Activated CD4-positive, CD25-positive, alpha-beta regulatory T cell (primary cell): ENCODE measurements at regions not wholly inside any gene's neighbourhood (a gene's known extent, or its start where the extent isn't known, plus 50 kb on each side); places are given as distances from the start of the nearest gene placed in this dataset.

Source experiments
- DNase-seq, 4 experiments: peaks; one replicate each; lab custom pipeline; 2025; lab: John Stamatoyannopoulos, UW

- DNase-seq: no peak
These were observed 155.3 kb downstream of the MRM1 start for GRCh38 chr17:36756695-36757094.

DNA sequence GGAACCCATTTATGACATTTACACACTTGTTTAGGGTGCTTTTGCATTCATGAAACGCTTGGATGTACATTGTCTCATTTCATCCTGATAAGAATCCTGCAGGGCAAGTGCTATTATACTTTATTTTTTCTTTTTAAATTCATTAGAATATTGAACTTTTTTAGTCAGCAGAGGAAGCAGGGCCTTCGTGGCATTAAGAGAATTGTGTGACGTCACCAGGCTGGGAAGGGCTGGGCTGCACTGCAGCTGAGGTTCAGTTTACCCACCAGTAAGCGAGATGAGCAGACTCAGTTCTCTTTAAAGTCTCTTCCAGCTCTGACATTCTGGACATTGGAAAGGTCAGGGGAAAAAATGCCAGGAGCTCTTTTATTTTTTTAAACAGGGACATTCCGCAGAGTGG, 159.0 kb downstream of the MRM1 start:
- no peak for DNase-seq

GRCh38 chr17:36761203-36761950, 160.0 kb downstream of the MRM1 start:
- DNase-seq: no peak

DNA sequence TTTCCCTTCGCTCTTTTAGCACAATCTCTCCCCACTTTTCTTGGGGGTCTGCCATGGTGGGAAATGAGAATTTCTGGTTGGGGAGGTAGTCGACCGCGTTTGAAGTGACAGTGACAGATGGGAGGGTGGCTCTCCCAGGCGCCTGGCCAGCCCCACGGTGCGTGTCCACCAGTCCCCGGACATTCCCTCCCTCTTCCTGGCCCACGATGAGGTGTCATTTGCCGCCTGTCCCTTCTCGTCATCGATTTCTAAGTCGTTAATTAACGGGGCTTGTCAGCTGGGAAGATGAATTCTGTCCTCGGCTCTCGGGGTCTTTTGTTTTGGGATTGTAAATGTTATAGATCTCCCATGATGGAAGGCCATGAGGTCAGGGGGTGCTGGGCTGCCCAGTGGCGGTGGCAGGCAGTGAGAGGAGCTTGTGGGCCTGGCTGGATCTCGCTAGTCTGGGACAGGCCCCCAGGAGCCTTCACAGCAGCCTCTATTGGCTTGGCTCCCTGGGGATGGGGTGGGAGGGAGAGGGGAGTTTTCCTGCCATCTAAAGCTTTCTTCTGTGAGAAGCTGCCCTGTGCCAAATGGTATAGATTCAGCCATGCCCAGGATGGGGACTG, 164.2 kb downstream of the MRM1 start:
- no peak for DNase-seq

DNA sequence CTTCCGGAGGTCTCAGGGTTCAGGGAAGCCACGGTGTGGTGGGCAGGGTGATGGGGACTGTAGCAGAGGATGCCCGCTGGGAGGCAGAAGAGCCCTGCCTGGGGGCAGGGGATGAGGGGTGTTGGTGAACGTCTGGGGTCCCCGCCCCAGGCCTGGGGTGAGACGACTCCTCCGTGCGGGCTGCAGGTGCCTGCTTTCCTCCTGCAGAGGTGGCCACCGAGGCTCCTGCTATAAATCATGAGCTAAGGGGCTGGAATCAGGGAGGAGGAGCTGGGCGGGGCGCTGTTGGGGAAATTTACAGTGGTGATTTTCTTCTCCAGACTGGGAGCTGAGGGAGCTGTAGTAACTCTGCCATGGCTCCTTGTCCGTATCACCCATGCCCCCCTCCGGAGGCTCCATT, 167.0 kb downstream of the MRM1 start:
- no peak for DNase-seq

DNA sequence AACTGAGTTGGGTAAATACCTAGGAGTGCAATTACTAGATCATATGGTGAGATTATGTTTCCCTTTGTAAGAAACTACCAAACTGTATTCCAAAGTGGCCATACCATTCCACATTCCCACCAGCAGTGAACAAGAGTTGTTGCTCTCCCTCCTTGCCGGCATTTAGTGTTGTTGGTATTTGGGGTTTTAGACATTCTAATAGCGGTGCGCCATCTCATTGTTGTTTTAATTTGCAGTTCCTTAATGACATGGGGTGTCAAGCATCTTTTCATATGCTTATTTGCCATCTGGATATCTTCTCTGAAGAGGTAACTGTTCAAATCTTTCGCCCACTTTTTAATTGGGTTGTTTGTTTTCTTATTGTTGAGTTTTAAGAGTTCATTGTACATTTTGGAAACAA, 164.2 kb upstream of the LHX1 start:
- no peak for DNase-seq

DNA sequence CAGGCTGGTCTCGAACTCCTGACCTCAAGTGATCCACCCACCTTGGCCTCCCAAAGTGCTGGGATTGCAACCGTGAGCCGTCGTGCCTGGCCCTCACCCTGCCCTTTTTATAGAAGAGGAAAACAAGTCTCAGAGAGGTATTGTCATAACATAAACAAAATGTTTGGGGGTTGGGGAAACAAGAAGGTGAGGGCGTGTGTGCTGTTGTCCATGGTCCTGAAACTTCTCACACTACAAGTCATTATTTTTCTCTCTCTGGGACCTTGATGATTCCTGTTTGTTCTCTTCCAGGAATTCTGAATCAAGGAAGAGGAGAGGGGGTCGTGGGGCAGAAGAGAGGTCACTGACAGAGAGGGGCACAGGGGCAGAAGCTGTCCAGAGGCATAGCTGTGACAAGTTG, 160.2 kb upstream of the LHX1 start:
- no peak for DNase-seq

- no peak for DNase-seq
These were observed 158.8 kb upstream of the LHX1 start for GRCh38 chr17:36778448-36778847.

DNA sequence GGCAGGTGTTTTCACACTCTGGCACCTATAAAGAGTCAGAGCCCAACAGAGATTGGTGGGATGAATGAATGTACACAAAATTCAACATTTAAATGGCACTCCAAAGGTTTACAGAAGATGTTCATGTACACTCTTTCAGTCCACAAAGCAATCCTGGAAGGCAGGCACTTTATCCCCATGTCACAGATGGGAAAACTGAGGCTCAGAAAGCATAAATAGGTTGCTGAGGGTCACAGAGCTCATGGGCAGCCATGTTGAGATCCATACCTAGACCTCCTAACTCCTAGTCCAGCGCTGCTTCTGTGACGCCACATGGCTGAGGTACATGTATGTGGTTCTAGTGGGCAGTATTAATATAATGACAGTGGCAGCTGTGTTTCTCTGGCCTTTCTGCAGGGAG, 157.7 kb upstream of the LHX1 start:
- no peak for DNase-seq

DNA sequence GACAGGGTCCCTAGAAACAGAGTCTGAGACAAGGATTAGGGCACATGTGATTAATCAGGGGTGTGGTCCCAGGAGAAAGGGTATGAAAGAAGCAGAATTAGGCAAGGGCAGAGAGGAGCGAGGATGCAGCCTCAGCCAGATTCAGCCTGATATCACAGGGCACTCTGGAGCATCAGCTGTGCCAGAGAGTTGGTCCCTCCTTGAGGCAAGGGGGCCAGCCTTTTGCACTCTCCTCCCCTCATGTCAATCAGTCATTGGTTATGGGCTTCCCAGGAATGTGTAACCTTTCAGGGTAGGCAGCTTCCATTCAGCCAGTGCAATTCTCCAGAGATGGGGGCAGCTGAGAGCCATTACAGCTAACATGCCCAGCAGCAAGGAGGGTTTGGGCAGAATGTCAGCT, 152.6 kb upstream of the LHX1 start:
- no peak for DNase-seq

GRCh38 chr17:36786867-36787266, 150.4 kb upstream of the LHX1 start:
- no peak for DNase-seq

- DNase-seq: no peak
These were observed 145.9 kb upstream of the LHX1 start for GRCh38 chr17:36791150-36791941.

DNA sequence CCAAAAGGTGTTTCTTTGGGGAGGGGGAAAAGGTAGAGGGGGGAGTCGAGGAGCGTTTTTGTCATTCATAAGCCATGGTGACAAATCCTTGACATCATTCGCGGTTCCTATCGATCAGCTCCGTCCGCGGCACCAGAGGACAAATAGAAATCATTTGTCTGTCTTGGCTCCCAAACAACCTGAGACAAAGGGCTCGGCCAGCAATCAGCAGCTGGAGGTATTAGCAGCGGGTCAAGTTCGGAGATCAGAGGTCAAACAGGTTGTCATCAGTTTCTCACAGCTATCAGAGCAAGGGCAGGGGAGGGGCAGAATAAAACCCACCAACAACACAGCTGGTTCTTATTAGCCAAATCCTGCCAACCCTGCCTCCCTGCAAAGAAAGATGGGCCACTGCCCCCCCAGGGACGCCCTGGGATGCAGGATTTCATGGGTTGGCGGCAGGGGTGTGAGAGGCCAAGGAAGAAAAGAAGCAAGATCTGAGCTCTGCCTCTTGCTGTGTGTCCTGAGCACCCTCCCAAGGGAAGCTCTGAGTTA, 145.3 kb upstream of the LHX1 start:
- DNase-seq: no peak

GRCh38 chr17:36792849-36793248, 144.4 kb upstream of the LHX1 start:
- no peak for DNase-seq

- no peak for DNase-seq
These were observed 143.3 kb upstream of the LHX1 start for GRCh38 chr17:36793976-36794375.

DNA sequence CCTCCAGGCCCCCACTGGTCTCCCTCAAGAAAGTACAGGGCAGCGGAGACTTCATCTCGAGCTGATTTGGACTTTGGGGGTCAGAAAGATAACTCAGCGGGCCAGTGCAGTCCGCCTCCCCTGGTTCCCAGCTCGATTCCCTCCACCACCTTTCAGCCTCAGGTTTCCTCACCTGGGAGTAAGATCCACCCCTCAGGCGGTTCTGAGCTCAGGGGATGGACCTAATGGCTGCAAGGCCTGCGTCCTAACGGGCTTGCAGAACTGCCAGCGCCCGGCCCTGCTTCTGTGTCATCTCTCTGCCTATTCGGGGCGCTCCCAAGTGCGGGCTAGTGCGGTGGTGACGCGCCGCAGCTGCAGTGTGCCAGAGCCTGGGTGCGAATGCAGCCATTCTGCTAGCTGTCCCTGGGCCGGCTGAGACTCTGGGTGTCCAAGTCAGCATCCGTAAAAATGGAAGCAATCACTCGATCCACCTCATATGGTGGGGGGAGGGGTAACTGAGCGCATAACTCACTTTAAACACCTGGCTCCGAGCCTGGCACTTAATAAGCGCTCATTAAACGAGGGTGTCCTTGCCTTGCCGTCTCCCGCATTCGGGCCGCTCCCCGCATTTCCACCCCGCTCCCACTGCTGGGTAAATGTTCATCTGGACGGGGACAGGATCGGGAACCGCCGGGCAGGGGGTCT, 129.6 kb upstream of the LHX1 start:
- DNase-seq: no peak

- DNase-seq: no peak
These were observed 129.1 kb upstream of the LHX1 start for GRCh38 chr17:36808180-36808661.

DNA sequence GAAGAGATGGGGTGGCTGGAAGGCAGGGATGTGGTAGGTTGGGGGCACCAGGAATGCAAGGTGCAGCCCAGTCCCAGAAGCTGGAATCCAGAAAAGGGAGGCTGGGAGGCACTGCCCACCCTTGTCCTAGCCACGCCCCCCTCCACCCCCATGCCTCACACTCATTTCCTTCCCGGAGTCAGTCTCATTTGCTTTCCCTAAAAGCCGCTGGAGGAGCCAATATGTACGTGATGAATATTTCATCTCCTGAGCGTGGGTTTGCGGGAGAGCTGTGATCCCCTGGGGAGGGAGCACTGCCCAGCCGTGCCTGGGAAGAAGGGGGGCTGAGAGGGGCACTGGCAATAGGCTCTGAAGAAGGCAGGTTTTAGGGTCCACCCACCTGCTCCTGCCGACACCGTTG, 124.5 kb upstream of the LHX1 start:
- no peak for DNase-seq

DNA sequence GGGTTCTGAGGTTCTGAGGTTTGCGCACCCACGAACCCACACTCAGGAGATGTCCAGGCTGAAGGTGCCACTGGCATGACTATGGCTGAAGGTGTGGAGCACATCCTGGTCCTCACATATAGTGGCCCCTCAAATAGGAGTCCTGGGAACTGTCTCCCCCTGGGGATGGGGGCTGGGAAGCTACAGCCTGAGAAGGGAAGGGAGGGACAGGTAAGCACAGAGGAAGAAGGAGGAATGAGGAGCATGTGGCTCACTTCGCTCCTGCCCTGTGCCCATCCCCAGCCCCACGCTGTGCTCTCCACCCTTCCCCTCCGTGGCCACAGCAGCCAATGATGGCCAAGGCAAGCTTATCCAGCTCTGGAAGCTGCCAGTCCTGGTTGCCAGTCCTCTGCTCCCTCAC, 123.9 kb upstream of the LHX1 start:
- DNase-seq: no peak

DNA sequence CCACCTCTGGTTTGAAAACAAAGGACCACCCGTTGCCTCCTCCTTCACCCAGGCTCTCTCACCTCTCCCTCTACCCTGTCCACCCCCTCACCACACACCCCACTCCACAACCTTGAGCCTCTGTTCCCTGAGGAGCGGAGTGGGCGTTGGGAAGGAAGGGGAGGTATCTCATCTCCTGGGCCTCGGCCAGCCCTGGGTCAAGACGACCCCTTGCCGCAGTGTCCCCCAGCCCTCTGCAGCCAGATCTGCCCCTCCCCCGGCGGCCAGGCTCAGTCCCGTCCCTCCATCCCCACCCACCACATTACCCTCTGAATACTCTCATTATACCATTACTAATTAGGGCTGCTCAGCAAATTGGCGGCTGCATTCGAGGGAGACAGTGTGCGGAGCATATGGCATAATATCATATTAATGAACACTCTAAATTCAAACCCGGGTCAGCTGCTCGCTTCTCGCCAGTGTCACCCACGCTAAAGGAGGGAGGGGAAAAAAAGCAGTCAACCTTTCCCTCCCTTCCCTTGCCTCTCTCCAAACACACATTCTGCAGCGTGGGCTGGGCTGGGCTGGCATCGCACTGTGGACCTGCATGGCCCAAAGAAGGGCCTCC, 123.2 kb upstream of the LHX1 start:
- DNase-seq: no peak

DNA sequence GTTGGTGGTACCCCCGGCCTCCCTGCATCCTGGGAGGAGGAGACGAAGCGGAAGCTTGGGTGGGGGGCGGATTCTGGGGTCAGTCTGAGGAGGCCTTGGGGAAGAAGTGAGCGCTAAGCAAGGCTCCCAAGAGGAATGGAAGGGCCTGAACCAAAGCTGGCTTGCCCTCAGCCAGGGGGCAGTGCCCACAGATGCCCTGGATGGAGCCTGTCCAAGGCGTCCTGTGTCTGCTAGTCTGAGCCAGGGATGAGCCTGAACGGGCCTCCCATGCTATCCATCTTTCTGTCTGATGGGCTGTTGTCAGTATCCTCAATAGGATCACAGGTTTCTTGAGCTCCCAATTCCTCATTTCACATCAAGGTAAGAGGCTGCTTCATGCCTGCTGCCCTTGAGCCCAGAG, 122.3 kb upstream of the LHX1 start:
- DNase-seq: no peak
